GM12891 (cell line): ENCODE measurements at regions not wholly inside any gene's neighbourhood (a gene's known extent, or its start where the extent isn't known, plus 50 kb on each side); places are given as distances from the start of the nearest gene placed in this dataset.

Source experiments
- PAX5 ChIP-seq: IDR thresholded peaks from 2 replicates; pipeline ENCODE4 v1.6.1; 2011; ENCODE audit warnings: low read length, moderate library complexity, mild to moderate bottlenecking; ENCODE audit not compliant: insufficient read depth, severe bottlenecking
- POLR2A ChIP-seq: IDR thresholded peaks from 2 replicates; pipeline ENCODE4 v1.6.1; 2011; ENCODE audit warnings: low read depth, low read length, control low read depth
- POLR2AphosphoS5 ChIP-seq: IDR thresholded peaks from 2 replicates; pipeline ENCODE4 v1.6.1; 2011; ENCODE audit warnings: low read depth, low read length, control low read depth

DNA sequence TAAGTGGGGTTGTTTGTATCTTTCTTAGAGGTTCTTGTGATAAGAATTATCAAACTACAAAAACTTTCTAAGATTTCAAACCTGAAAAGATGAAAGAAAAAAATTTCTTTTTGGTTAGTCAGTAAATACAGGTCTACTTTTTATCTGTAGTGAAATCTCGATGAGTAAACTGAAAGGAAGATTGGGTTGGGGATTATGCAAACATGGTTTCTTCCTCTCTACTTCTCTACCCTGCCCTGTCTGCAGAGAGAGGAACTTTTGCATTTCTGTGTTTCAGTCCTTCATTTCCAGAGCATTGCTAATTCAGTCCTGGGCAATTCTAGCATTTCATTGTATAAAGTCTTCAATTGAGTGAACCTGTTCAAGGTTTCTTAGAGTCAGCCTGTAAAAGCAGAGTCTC, 51.6 kb upstream of the IL2 start:
- TF ChIP-seq POLR2A (no peak), PAX5 (no peak), POLR2AphosphoS5 (no peak)
